ENCODE measurements at regions not wholly inside any gene's neighbourhood (a gene's known extent, or its start where the extent isn't known, plus 50 kb on each side); places are given as distances from the start of the nearest gene placed in this dataset.

GRCh38 chr15:45831787-45832186 is 197.0 kb downstream of the SQOR start:
- WGBS, 2 donors, result 57 to 61% methylated on average over 6 of the region's 6 CpGs
- intact Hi-C loops (cut with DNase I; ENCODE audit: low total_unique reads), result no loop called here
- no peak for TF ChIP-seq CTCF (IDR thresholded peaks at IDR 0.05)
- no peak for TF ChIP-seq POLR2A (IDR thresholded peaks at IDR 0.05)
- DNase-seq (ENCODE audit: low spot score in 2 of 2), result no peak
- no peak overlapping the region for H3K4me3 ChIP-seq (ENCODE audit: low read depth, poor library complexity, severe bottlenecking)

GRCh38 chr15:45834622-45835021 is 199.8 kb downstream of the SQOR start:
- intact Hi-C loops (cut with DNase I; ENCODE audit: low total_unique reads), result no loop called here
- TF ChIP-seq CTCF (IDR thresholded peaks at IDR 0.05), result no peak
- TF ChIP-seq POLR2A (IDR thresholded peaks at IDR 0.05), result no peak
- DNase-seq (ENCODE audit: low spot score in 2 of 2), result no peak
- 83 to 85% methylated on average over 3 of the region's 3 CpGs for WGBS, 2 donors
- no peak overlapping the region for H3K4me3 ChIP-seq (ENCODE audit: low read depth, poor library complexity, severe bottlenecking)

- WGBS, 2 donors, result 96% methylated on average over 1 of the region's 1 CpG
- no peak for TF ChIP-seq POLR2A (IDR thresholded peaks at IDR 0.05)
- no peak for TF ChIP-seq CTCF (IDR thresholded peaks at IDR 0.05)
- no peak for DNase-seq (ENCODE audit: low spot score in 2 of 2)
- H3K4me3 ChIP-seq (ENCODE audit: low read depth, poor library complexity, severe bottlenecking), result no peak overlapping the region
- intact Hi-C loops (cut with DNase I; ENCODE audit: low total_unique reads), result no loop called here
Measured at GRCh38 chr15:45842151-45842550, 207.3 kb downstream of the SQOR start.

GRCh38 chr15:45847645-45848044 is 212.8 kb downstream of the SQOR start:
- no peak for DNase-seq (ENCODE audit: low spot score in 2 of 2)
- no peak overlapping the region for H3K4me3 ChIP-seq (ENCODE audit: low read depth, poor library complexity, severe bottlenecking)
- TF ChIP-seq POLR2A (IDR thresholded peaks at IDR 0.05), result no peak
- TF ChIP-seq CTCF (IDR thresholded peaks at IDR 0.05), result no peak
- WGBS, 2 donors, result 74% methylated on average over 4 of the region's 4 CpGs
- intact Hi-C loops (cut with DNase I; ENCODE audit: low total_unique reads), result no loop called here

GRCh38 chr15:45849136-45849535 is 214.3 kb downstream of the SQOR start:
- intact Hi-C loops (cut with DNase I; ENCODE audit: low total_unique reads), result no loop called here
- DNase-seq (ENCODE audit: low spot score in 2 of 2), result no peak
- no peak for TF ChIP-seq CTCF (IDR thresholded peaks at IDR 0.05)
- TF ChIP-seq POLR2A (IDR thresholded peaks at IDR 0.05), result no peak
- 89 to 97% methylated on average over 3 of the region's 3 CpGs for WGBS, 2 donors
- no peak overlapping the region for H3K4me3 ChIP-seq (ENCODE audit: low read depth, poor library complexity, severe bottlenecking)

GRCh38 chr15:45854455-45855202 is 219.8 kb downstream of the SQOR start:
- H3K4me3 ChIP-seq (ENCODE audit: low read depth, poor library complexity, severe bottlenecking), result no peak overlapping the region
- TF ChIP-seq CTCF (IDR thresholded peaks at IDR 0.05) (no peak), POLR2A (IDR thresholded peaks at IDR 0.05) (no peak)
- WGBS, 2 donors, result 65 to 69% methylated on average over 6 of the region's 6 CpGs
- no peak for DNase-seq (ENCODE audit: low spot score in 2 of 2)
- intact Hi-C loops (cut with DNase I; ENCODE audit: low total_unique reads), result no loop called here

Measured in lower leg skin (tissue), 4 donors.